PC-9 (cell line): ENCODE measurements at regions not wholly inside any gene's neighbourhood (a gene's known extent, or its start where the extent isn't known, plus 50 kb on each side); places are given as distances from the start of the nearest gene placed in this dataset.

ENCODE experiments used
- EZH2 ChIP-seq: fragments of 200-600 bp; sonication (generic); IDR thresholded peaks from 2 replicates; pipeline ENCODE4 v1.8.0; 2017; ENCODE audit warnings: antibody characterized with exemption, low read depth
- TF ChIP-seq, protein P1 (sequence below): fragments of 200-600 bp; sonication (generic); conservative IDR thresholded peaks from 2 replicates; pipeline ENCODE4 v1.6.1; 2017; ENCODE audit warnings: mixed run types, antibody characterized with exemption, mild to moderate bottlenecking, moderate library complexity

DNA sequence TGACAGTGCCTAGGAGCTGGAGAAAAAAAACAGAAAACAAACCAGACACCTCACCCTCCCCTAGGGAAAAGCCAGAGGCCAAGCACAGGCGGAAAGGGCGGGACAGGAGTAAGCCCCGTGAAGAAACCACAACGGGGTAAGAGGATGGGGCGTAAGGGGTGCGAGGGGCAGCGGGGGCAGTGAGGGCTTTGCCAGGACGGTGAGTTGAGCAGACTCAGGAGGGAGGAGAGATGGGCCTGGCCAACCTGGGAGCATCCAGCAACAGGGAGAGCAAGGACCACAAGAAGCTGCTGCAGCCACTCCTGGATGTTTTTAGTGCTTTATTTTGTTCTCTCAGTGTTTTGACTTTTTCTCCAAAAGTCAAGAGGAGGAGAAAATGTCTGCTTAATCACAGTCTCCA is 114.1 kb upstream of the SOX1 start:
- TF ChIP-seq, protein P1, sequence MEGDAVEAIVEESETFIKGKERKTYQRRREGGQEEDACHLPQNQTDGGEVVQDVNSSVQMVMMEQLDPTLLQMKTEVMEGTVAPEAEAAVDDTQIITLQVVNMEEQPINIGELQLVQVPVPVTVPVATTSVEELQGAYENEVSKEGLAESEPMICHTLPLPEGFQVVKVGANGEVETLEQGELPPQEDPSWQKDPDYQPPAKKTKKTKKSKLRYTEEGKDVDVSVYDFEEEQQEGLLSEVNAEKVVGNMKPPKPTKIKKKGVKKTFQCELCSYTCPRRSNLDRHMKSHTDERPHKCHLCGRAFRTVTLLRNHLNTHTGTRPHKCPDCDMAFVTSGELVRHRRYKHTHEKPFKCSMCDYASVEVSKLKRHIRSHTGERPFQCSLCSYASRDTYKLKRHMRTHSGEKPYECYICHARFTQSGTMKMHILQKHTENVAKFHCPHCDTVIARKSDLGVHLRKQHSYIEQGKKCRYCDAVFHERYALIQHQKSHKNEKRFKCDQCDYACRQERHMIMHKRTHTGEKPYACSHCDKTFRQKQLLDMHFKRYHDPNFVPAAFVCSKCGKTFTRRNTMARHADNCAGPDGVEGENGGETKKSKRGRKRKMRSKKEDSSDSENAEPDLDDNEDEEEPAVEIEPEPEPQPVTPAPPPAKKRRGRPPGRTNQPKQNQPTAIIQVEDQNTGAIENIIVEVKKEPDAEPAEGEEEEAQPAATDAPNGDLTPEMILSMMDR, result no peak
- TF ChIP-seq EZH2, result no peak
